HG02981 (cell line): ENCODE measurements at regions not wholly inside any gene's neighbourhood (a gene's known extent, or its start where the extent isn't known, plus 50 kb on each side); places are given as distances from the start of the nearest gene placed in this dataset.

ENCODE experiments used
- ATAC-seq: cut with Tn5 transposase; IDR thresholded peaks from one replicate; pipeline ENCODE4 v1.9.1; 2021; ENCODE audit warnings: mild to moderate bottlenecking, moderate library complexity; ENCODE audit not compliant: unreplicated experiment

GRCh38 chr2:9771481-9772017, 71.7 kb upstream of the TAF1B start:
- no peak for ATAC-seq

GRCh38 chr2:9772035-9772998, 71.0 kb upstream of the TAF1B start:
- no peak for ATAC-seq

DNA sequence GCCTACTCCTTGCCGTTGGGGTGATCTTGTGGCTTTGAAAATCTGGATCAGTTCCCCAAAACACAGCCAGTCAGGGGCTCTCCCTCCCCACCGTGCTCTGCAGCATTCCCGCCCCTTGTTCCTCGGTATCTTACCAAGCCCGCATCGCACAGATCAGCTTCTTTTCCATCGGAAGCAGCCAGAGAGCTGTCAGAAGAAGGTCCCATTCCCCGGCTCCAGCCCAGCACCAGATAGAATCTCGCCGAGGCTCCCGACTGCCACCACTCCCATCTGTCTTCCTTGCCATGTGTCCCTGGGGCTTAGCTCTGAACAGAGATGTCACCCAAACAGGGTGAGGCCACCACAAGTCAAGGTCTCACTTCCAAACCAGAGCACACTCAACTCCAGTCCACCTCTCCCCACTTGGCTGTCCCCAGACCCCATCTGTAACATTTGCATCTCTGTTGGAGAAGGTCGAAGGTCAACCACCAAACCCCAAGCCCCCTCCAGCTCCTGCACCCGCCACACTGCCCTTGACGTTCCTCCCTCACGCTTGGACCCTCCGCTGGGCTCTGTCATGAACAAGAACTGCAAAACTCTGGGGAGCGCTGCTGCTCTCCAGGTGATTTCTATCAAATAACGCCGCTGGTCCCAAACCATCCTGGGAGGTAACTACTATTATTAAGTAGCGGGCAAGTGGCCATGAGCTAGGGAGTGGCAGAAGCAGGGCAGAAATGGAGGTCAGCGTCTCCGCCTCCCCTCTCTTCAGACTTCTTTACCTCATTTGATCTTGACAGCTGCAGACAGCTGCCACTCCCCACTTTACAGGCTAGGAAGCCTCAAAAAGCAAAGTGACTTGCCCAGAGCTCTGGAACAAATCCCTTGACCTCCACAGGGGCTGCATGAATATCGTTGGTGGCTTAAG, 70.0 kb upstream of the TAF1B start:
- no peak for ATAC-seq

DNA sequence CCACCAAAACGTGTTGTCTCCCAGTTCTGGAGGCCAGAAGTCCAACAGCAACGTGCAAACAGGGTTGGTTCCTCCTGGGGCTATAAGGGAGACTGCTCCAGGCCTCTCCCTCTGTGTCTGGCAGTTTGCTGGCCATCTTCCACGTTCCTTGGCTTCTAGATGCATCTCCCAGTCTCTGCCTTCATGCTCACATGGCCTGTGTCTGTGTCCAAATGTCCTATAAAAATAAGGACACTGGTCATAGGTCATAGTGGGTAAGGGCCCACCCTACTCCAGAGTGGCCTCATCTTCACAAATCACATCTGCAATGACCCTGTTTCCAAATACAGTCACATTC, 69.4 kb upstream of the TAF1B start:
- no peak for ATAC-seq

DNA sequence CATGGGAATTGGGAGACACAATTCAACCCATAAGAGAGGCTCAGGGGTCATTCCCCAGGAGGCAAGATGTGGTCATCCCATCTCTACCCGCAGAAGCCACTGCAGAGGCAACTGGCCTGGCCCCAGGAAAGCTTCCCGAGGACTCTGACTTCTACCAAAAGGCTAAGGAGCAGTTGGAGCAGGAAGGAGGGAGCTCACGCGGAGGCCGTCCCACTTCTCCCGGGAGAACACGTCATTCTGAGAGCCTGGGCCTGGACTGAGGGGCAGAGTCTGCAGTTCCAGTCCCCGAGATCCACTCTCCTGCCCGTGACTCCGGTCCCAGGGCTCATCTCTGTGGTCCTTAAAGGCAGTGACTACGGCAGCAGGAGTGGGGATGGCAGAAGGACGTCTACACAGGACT, 69.0 kb upstream of the TAF1B start:
- ATAC-seq, result no peak

GRCh38 chr2:9775351-9775750, 67.9 kb upstream of the TAF1B start:
- no peak for ATAC-seq

DNA sequence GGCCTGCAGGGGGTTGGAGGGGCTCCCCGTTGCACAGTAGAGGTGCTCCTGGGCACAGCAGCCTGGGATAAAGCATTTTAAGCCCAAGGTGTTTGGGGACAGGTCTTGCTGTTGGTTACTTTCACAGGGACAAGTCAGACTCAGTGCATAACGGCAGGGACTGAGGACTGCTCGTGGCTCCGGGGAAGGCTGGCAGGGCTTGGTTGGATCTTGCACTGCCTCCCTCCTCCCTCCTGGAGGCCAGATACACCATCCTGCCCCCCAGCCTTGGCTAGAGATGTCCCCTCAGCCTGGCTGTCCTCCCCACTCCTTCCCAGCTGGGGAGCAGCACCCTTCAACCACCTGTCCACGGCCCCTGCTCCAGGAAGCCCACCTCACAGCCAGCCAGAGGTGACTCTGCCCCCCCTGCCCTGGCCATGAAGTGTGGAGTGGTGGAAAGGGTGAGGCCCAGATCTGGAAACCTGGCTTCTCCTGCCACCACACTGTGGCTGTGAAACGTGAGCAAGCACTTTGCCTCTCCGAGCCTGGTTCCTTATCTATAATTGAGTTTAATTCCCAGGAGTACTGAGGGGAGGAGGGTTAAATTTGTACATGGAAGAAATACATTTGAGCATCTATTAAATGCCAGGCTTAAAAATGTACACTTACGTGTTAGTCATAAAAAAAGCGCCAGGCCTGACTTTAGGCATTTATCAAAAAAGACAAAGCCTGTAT, 67.1 kb upstream of the TAF1B start:
- no peak for ATAC-seq

- ATAC-seq, result no peak
These were observed 66.2 kb upstream of the TAF1B start for GRCh38 chr2:9777081-9777480.

DNA sequence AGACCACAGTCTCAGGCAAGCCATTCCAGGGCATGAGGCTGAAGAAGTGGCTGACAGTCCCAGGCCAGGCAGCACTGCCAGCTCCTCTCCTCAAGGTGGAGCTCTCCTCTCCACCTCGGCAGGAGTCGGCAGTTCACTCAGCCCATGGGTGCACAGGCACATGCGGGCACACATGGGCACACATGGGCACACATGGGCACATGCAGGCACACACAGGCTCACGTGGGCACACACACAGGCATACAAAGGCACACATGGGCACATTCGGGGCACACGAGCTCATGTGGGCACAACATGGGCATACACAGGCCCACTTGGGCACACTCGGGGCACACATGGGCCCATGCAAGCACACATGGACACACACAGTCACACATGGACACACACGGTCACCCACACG, 65.3 kb upstream of the TAF1B start:
- ATAC-seq, result no peak

GRCh38 chr2:9778471-9779316, 64.6 kb upstream of the TAF1B start:
- no peak for ATAC-seq

DNA sequence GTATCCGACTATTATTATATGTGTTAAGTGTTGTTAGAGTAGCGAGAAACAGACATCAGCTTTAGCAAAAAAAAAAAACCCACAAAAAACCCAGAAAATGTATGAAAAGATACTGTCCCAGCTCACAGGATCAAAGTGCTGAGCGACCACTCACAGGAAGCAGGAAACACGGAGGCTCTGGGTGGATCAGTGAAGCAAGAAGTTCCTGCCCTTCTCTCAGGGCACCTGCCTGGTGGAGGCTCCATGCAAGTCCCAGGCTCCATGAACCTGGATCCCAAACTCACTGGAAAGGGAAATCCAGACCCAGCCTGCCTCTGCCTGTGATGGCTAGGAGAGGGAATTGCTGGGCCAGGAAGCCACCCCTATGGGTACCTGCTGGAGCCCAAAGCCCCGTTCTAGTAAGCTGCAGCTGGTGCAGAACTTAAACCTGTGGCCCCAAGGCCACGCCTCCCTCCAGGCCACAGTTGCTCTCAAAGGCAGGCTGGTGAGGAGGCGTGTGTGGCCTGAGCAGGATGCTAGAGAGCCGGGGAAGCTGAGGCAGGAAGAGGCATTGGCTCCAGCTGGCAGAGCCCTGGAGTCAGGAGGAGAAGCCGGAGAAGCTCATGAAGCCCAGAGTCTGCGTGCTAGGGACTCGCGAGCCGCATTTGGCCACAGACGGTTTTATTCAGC, 63.5 kb upstream of the TAF1B start:
- no peak for ATAC-seq

DNA sequence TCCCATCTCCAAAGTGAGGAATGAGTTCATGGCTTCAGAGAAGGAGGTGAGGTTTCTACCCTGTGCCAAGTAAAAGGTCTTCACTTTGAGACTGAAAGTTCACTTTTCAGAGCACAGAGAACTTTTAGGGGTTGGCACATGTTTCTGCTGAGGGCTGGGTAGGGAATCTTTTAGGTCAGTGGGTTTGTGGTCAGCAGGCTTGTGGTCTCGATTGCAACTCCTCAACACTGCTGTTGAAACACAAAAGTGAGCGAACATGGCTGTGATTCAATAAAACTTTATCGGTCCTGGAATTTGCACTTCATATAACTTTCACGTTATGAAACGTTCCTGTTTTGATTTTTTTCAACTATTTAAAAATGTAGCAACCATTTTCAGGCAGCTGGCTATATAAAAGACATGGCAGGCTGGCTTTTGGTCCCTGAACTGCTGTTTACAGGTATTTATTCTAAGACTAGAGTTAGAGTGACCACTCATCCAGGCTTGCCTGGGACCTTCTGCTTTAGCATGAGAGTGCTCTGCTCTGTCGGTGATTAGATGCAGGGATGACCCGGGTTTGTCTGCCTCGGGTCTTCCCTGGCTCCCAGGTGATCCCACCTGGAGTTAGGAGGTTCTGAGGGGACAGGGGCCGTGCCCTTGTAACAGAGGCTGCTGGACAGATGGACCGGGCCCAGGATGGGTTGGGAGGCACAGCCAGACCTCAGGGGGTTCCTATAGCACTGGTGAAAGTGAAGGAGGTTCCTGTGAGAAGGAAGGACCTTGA, 62.7 kb upstream of the TAF1B start:
- no peak for ATAC-seq

- no peak for ATAC-seq
These were observed 62.0 kb upstream of the TAF1B start for GRCh38 chr2:9781252-9781651.

DNA sequence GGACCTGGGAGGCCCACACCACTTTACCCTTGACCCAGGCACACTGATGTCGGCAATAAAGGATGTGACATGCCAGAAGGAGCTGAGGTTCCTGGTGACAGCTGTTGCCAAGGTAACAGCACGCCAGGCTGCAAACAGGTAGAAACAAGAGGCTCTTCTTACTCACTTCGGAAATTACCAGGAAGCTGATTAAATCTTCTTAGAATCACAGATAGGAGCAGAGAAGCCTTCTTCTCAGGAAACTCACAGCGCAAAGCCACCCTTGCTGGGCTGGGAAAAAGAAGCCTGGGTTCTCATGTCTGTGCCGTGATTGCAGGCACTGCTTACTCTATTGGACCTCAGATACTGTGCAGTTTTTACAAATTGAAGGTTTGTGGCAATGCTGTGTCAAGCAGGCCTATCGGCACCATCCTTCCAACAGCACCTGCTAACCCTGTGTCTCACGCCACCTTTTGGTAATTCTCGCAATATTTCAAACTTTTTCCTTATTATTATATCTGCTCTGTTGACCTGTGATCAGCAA, 61.0 kb upstream of the TAF1B start:
- ATAC-seq, result no peak

- no peak for ATAC-seq
These were observed 53.9 kb upstream of the TAF1B start for GRCh38 chr2:9789371-9789770.

- no peak for ATAC-seq
These were observed 52.5 kb upstream of the TAF1B start for GRCh38 chr2:9790702-9791225.

GRCh38 chr2:9791711-9792110, 51.6 kb upstream of the TAF1B start:
- ATAC-seq, result no peak

DNA sequence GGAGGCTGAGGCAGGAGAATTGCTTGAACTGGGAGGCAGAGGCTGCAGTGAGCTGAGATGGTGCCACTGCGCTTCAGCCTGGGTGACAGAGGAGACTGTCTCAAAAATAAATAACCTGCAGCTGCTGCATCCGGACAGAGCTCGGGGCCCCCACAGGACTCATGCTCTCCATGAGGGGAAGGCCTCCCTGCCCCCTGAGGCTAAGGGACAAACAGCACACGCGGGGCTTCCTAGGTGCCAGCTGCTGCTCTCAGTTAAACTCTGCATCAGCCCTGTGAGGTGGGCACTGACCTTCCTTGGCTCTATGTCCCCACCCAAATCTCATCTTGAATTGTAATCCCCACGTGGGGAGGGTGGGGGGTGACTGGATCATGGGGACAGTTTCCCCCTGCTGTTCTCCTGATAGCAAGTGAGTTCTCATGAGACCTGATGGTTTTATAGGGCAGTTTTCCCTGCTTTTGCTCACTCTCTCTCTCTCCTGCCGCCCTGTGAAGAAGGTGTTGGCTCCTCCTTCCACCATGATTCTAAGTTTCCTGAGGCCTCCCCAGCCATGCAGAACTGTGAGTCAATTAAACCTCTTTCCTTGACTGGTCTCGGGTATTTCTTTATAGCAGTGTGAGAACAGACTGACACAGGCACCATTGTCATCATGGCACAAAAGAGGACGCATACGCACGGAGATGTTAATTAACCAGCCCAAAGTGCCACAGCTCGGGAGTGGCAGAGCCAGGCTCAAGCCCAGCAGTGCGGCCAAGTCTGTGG, 49.9 kb upstream of the TAF1B start:
- ATAC-seq, result no peak
